ENCODE measurements at regions not wholly inside any gene's neighbourhood (a gene's known extent, or its start where the extent isn't known, plus 50 kb on each side); places are given as distances from the start of the nearest gene placed in this dataset.

- Histone ChIP-seq H3K27ac (no peak overlapping the region), H3K36me3 (no peaks in the 10 kb centered on the region), H3K4me3 (no peak overlapping the region), H3K9me3 (no peaks in the 10 kb centered on the region), H3K4me1 (no peaks in the 10 kb centered on the region), H3K27me3 (no peaks in the 10 kb centered on the region)
- intact Hi-C loops (cut with DNase I): no loop called here
- no peak for TF ChIP-seq CTCF (IDR thresholded peaks at IDR 0.05)
- no peak for DNase-seq (ENCODE audit: low spot score in 2 of 2)
Measured at GRCh38 chr17:15177343-15177742, 87.8 kb downstream of the PMP22 start.

- no peaks in the 10 kb centered on the region for H3K27me3 ChIP-seq
- no peak for DNase-seq (ENCODE audit: low spot score in 2 of 2)
- H3K4me3 ChIP-seq: no peak overlapping the region
- intact Hi-C loops (cut with DNase I): no loop called here
- no peaks in the 10 kb centered on the region for H3K4me1 ChIP-seq
- H3K9me3 ChIP-seq: no peaks in the 10 kb centered on the region
- no peaks in the 10 kb centered on the region for H3K36me3 ChIP-seq
- no peak overlapping the region for H3K27ac ChIP-seq
- TF ChIP-seq CTCF (IDR thresholded peaks at IDR 0.05): no peak
Measured at GRCh38 chr17:15175356-15175755, 89.8 kb downstream of the PMP22 start.

- Histone ChIP-seq H3K36me3 (no peaks in the 10 kb centered on the region), H3K27ac (no peak overlapping the region), H3K27me3 (no peaks in the 10 kb centered on the region), H3K9me3 (no peaks in the 10 kb centered on the region), H3K4me3 (no peak overlapping the region), H3K4me1 (no peaks in the 10 kb centered on the region)
- peak; percentile 16 to 69 for DNase-seq (ENCODE audit: low spot score in 2 of 2)
- TF ChIP-seq CTCF (IDR thresholded peaks at IDR 0.05): peak; percentile 22 to 57 (median 44)
- intact Hi-C loops (cut with DNase I): no loop called here
Measured at GRCh38 chr17:15171167-15172047, 93.7 kb downstream of the PMP22 start.

- no peaks in the 10 kb centered on the region for H3K9me3 ChIP-seq
- no peak for TF ChIP-seq CTCF (IDR thresholded peaks at IDR 0.05)
- intact Hi-C loops (cut with DNase I): no loop called here
- no peak overlapping the region for H3K27ac ChIP-seq
- H3K4me3 ChIP-seq: no peak overlapping the region
- no peaks in the 10 kb centered on the region for H3K27me3 ChIP-seq
- no peak for DNase-seq (ENCODE audit: low spot score in 2 of 2)
- no peaks in the 10 kb centered on the region for H3K36me3 ChIP-seq
- no peaks in the 10 kb centered on the region for H3K4me1 ChIP-seq
Measured at GRCh38 chr17:15169676-15170075, 95.5 kb downstream of the PMP22 start.

- H3K27me3 ChIP-seq: no peaks in the 10 kb centered on the region
- intact Hi-C loops (cut with DNase I): no loop called here
- H3K27ac ChIP-seq: no peak overlapping the region
- TF ChIP-seq CTCF (IDR thresholded peaks at IDR 0.05): no peak
- no peaks in the 10 kb centered on the region for H3K9me3 ChIP-seq
- no peak overlapping the region for H3K4me3 ChIP-seq
- DNase-seq (ENCODE audit: low spot score in 2 of 2): no peak
- no peaks in the 10 kb centered on the region for H3K4me1 ChIP-seq
- no peaks in the 10 kb centered on the region for H3K36me3 ChIP-seq
Measured at GRCh38 chr17:15168379-15168778, 96.7 kb downstream of the PMP22 start.

All from ascending aorta (tissue), 2 donors.